CD1c-positive myeloid dendritic cell (primary cell): ENCODE measurements at regions not wholly inside any gene's neighbourhood (a gene's known extent, or its start where the extent isn't known, plus 50 kb on each side); places are given as distances from the start of the nearest gene placed in this dataset.

Experiments
- DNase-seq: peaks from one replicate; pipeline ENCODE4 v3.0.0-alpha.2; 2016; ENCODE audit errors: extremely low spot score

GRCh38 chr13:82698941-82699340, 1183.3 kb downstream of the SLITRK1 start:
- no peak for DNase-seq

- DNase-seq, result no peak
These were observed 1183.9 kb downstream of the SLITRK1 start for GRCh38 chr13:82698383-82698782.

- no peak for DNase-seq
These were observed 1188.7 kb downstream of the SLITRK1 start for GRCh38 chr13:82693607-82694006.

- peak; percentile 10 for DNase-seq
These were observed 1193.8 kb downstream of the SLITRK1 start for GRCh38 chr13:82688400-82688994.

- no peak for DNase-seq
These were observed 1194.4 kb downstream of the SLITRK1 start for GRCh38 chr13:82687884-82688283.

- DNase-seq, result no peak
These were observed 1200.7 kb downstream of the SLITRK1 start for GRCh38 chr13:82681535-82681934.

- DNase-seq, result no peak
These were observed 1204.2 kb downstream of the SLITRK1 start for GRCh38 chr13:82678052-82678451.

- DNase-seq, result no peak
These were observed 1207.2 kb downstream of the SLITRK1 start for GRCh38 chr13:82675024-82675423.

- DNase-seq, result no peak
These were observed 1207.7 kb downstream of the SLITRK1 start for GRCh38 chr13:82674546-82674945.

- DNase-seq, result no peak
These were observed 1210.0 kb downstream of the SLITRK1 start for GRCh38 chr13:82672248-82672647.

GRCh38 chr13:82664183-82664582, 1218.1 kb downstream of the SLITRK1 start:
- DNase-seq, result no peak

- no peak for DNase-seq
These were observed 1221.1 kb downstream of the SLITRK1 start for GRCh38 chr13:82661126-82661525.

GRCh38 chr13:82658811-82659210, 1223.5 kb downstream of the SLITRK1 start:
- DNase-seq, result no peak

GRCh38 chr13:82657471-82657870, 1224.8 kb downstream of the SLITRK1 start:
- no peak for DNase-seq

- no peak for DNase-seq
These were observed 1227.1 kb downstream of the SLITRK1 start for GRCh38 chr13:82654861-82655855.

GRCh38 chr13:82654143-82654542, 1228.1 kb downstream of the SLITRK1 start:
- no peak for DNase-seq

GRCh38 chr13:82647540-82647939, 1234.7 kb downstream of the SLITRK1 start:
- no peak for DNase-seq

GRCh38 chr13:82636119-82636518, 1246.2 kb downstream of the SLITRK1 start:
- no peak for DNase-seq

- DNase-seq, result no peak
These were observed 1247.3 kb downstream of the SLITRK1 start for GRCh38 chr13:82634946-82635345.

- no peak for DNase-seq
These were observed 1255.1 kb downstream of the SLITRK1 start for GRCh38 chr13:82627183-82627582.

GRCh38 chr13:82625717-82626116, 1256.6 kb downstream of the SLITRK1 start:
- no peak for DNase-seq

GRCh38 chr13:82615043-82615442, 1267.2 kb downstream of the SLITRK1 start:
- DNase-seq, result no peak

- no peak for DNase-seq
These were observed 1268.2 kb downstream of the SLITRK1 start for GRCh38 chr13:82614086-82614485.
